ENCODE measurements at regions not wholly inside any gene's neighbourhood (a gene's known extent, or its start where the extent isn't known, plus 50 kb on each side); places are given as distances from the start of the nearest gene placed in this dataset.
"Not testable (repeated sequence)": the region's sequence is repeated elsewhere in the genome, so short reads cannot be mapped to it uniquely, and the experiment has no call there.

GRCh38 chr14:35944847-35945246 lies 118.7 kb downstream of the BRMS1L start:
- DNase-seq (ENCODE audit: low read depth in 2 of 2), result peak in 1 of 2 donors; percentile 11

GRCh38 chr14:35940291-35940690 lies 114.2 kb downstream of the BRMS1L start:
- DNase-seq (ENCODE audit: low read depth in 2 of 2), result no peak

- no peak for DNase-seq (ENCODE audit: low read depth in 2 of 2)
These were observed 112.6 kb downstream of the BRMS1L start for GRCh38 chr14:35938770-35939169.

GRCh38 chr14:35934499-35934898 lies 108.4 kb downstream of the BRMS1L start:
- no peak for DNase-seq (ENCODE audit: low read depth in 2 of 2)

GRCh38 chr14:35932659-35933159 lies 106.6 kb downstream of the BRMS1L start:
- peak; percentile 8 to 13 for DNase-seq (ENCODE audit: low read depth in 2 of 2)

- DNase-seq (ENCODE audit: low read depth in 2 of 2), result no peak
These were observed 106.0 kb downstream of the BRMS1L start for GRCh38 chr14:35932136-35932535.

GRCh38 chr14:35931346-35931745 lies 105.2 kb downstream of the BRMS1L start:
- DNase-seq (ENCODE audit: low read depth in 2 of 2), result no peak

GRCh38 chr14:35929186-35929585 lies 103.0 kb downstream of the BRMS1L start:
- no peak for DNase-seq (ENCODE audit: low read depth in 2 of 2)

- DNase-seq (ENCODE audit: low read depth in 2 of 2), result no peak
These were observed 101.6 kb downstream of the BRMS1L start for GRCh38 chr14:35927727-35928126.

- DNase-seq (ENCODE audit: low read depth in 2 of 2), result no peak
These were observed 99.2 kb downstream of the BRMS1L start for GRCh38 chr14:35925319-35925718.

GRCh38 chr14:35922590-35922989 lies 96.5 kb downstream of the BRMS1L start:
- not testable (repeated sequence) for DNase-seq (ENCODE audit: low read depth in 2 of 2)

- no peak for DNase-seq (ENCODE audit: low read depth in 2 of 2)
These were observed 95.6 kb downstream of the BRMS1L start for GRCh38 chr14:35921745-35922144.
